IMR-90 (cell line): ENCODE measurements at regions not wholly inside any gene's neighbourhood (a gene's known extent, or its start where the extent isn't known, plus 50 kb on each side); places are given as distances from the start of the nearest gene placed in this dataset.

Source experiments
- ATAC-seq: fragments of 200-7000 bp; cut with Tn5 transposase; 2 replicates; pipeline ENCODE4 v1.9.1; 2020; ENCODE audit warnings: low read depth, mild to moderate bottlenecking, moderate library complexity
- BruUV-seq: library from RNA; stranded (reverse); fragments of 400-500 nt; replicated peaks from 2 replicates; lab custom pipeline; 2021; lab: Mats Ljungman, UMichigan
- CTCF ChIA-PET: fragments of 300-600 bp; formaldehyde crosslinking; extraction: SDS; loops from one replicate; lab custom pipeline; 2021; ENCODE audit warnings: antibody characterized with exemption; lab: Yijun Ruan, JAX
- POLR2A ChIA-PET: fragments of 300-600 bp; sonication (Branson Sonifier 250); formaldehyde crosslinking; loops from one replicate; lab custom pipeline; 2022; ENCODE audit warnings: antibody characterized with exemption; ENCODE audit not compliant: unreplicated experiment; lab: Charles Lee
- DNase-seq: peaks from one replicate; pipeline ENCODE4 v3.0.0; 2013
- H2AFZ ChIP-seq: replicated peaks from 2 replicates; pipeline ENCODE3; 2013; ENCODE audit warnings: low read length, mild to moderate bottlenecking; ENCODE audit not compliant: poor library complexity
- H2AK5ac ChIP-seq: 2 replicates; pipeline ENCODE4 v1.6.1; 2013; ENCODE audit warnings: low read depth, low read length, inconsistent platforms
- H2AK9ac ChIP-seq: replicated peaks from 2 replicates; pipeline ENCODE3; 2013; ENCODE audit warnings: mild to moderate bottlenecking, low read depth, low read length, moderate library complexity; ENCODE audit not compliant: poor library complexity
- H2BK120ac ChIP-seq: 2 replicates; pipeline ENCODE4 v1.6.1; 2013; ENCODE audit warnings: low read depth, low read length, inconsistent platforms
- H2BK15ac ChIP-seq: 3 replicates; pipeline ENCODE4 v1.6.1; 2013; ENCODE audit warnings: low read depth, low read length, inconsistent platforms
- H2BK20ac ChIP-seq: 2 replicates; pipeline ENCODE4 v1.6.1; 2013; ENCODE audit warnings: low read depth, mild to moderate bottlenecking, inconsistent platforms, low read length, moderate library complexity
- H2BK5ac ChIP-seq: 2 replicates; pipeline ENCODE4 v1.6.1; 2013; ENCODE audit warnings: mild to moderate bottlenecking, low read depth, low read length, inconsistent platforms; ENCODE audit not compliant: poor library complexity, severe bottlenecking
- H3K14ac ChIP-seq: replicated peaks from 2 replicates; pipeline ENCODE4 v1.6.1; 2013; ENCODE audit warnings: low read depth, low read length, inconsistent platforms
- H3K18ac ChIP-seq: 2 replicates; pipeline ENCODE4 v1.6.1; 2013; ENCODE audit warnings: low read depth, low read length, control low read depth
- H3K23ac ChIP-seq: 2 replicates; pipeline ENCODE4 v1.6.1; 2013; ENCODE audit warnings: low read depth, low read length, inconsistent platforms
- H3K27ac ChIP-seq: 2 replicates; pipeline ENCODE4 v1.5.1; 2013; ENCODE audit warnings: mild to moderate bottlenecking, control low read depth, low read length; ENCODE audit not compliant: insufficient read depth
- H3K27me3 ChIP-seq: 2 replicates; pipeline ENCODE4 v1.6.1; 2013; ENCODE audit warnings: low read length; ENCODE audit not compliant: control insufficient read depth, insufficient read depth
- H3K36me3 ChIP-seq: 2 replicates; pipeline ENCODE4 v1.6.1; 2013; ENCODE audit warnings: low read length, mixed read lengths; ENCODE audit not compliant: control insufficient read depth, insufficient read depth
- H3K4ac ChIP-seq: 2 replicates; pipeline ENCODE4 v1.6.1; 2013; ENCODE audit warnings: low read depth, low read length, inconsistent platforms
- H3K4me1 ChIP-seq: 2 replicates; pipeline ENCODE4 v1.6.1; 2013; ENCODE audit warnings: low read length, mixed read lengths; ENCODE audit not compliant: control insufficient read depth, insufficient read depth
- H3K4me2 ChIP-seq: 2 replicates; pipeline ENCODE4 v1.6.1; 2013; ENCODE audit warnings: low read depth, mild to moderate bottlenecking, control low read depth, low read length, moderate library complexity
- H3K4me3 ChIP-seq: 2 replicates; pipeline ENCODE4 v1.5.1; 2013; ENCODE audit warnings: low read depth, mild to moderate bottlenecking, control low read depth, low read length, moderate library complexity; ENCODE audit not compliant: insufficient read depth
- H3K56ac ChIP-seq: 2 replicates; pipeline ENCODE4 v1.6.1; 2013; ENCODE audit warnings: low read length, inconsistent platforms; ENCODE audit not compliant: insufficient read depth; ENCODE audit errors: extremely low read depth
- H3K79me1 ChIP-seq, 2 experiments: 2 replicates each; pipeline ENCODE4 v1.6.1; 2013; ENCODE audit warnings: low read length in 2 of 2, inconsistent platforms in 1 of 2, low read depth in 1 of 2
- H3K9ac ChIP-seq: 2 replicates; pipeline ENCODE4 v1.6.1; 2013; ENCODE audit warnings: low read depth, low read length, control low read depth
- H3K9me1 ChIP-seq: 2 replicates; pipeline ENCODE4 v1.6.1; 2013; ENCODE audit warnings: low read length, inconsistent platforms; ENCODE audit not compliant: insufficient read depth
- H3K9me3 ChIP-seq: 2 replicates; pipeline ENCODE4 v1.6.1; 2013; ENCODE audit warnings: low read length; ENCODE audit not compliant: control insufficient read depth, insufficient read depth
- H4K20me1 ChIP-seq: 2 replicates; pipeline ENCODE4 v1.6.1; 2013; ENCODE audit warnings: low read length, inconsistent platforms; ENCODE audit not compliant: insufficient read depth
- H4K5ac ChIP-seq: 2 replicates; pipeline ENCODE4 v1.6.1; 2013; ENCODE audit warnings: mild to moderate bottlenecking, low read depth, low read length, control low read depth
- H4K8ac ChIP-seq, 2 experiments: 2 replicates each; pipeline ENCODE4 v1.6.1; 2013; ENCODE audit warnings: low read depth in 2 of 2, low read length in 2 of 2, control low read depth in 1 of 2, inconsistent platforms in 1 of 2
- H4K91ac ChIP-seq: 2 replicates; pipeline ENCODE4 v1.6.1; 2013; ENCODE audit warnings: low read depth, low read length, inconsistent platforms; ENCODE audit not compliant: insufficient read depth
- BHLHE40 ChIP-seq: fragments of 150-350 bp; IDR thresholded peaks from 2 replicates; pipeline ENCODE4 v1.6.1; 2016; ENCODE audit warnings: mild to moderate bottlenecking, low read depth, low read length
- CEBPB ChIP-seq: IDR thresholded peaks from 2 replicates; pipeline ENCODE4 v1.6.1; 2012; ENCODE audit warnings: low read depth, low read length, improper control_type of control experiment
- CHD1 ChIP-seq: IDR thresholded peaks from 2 replicates; pipeline ENCODE4 v1.6.1; 2012; ENCODE audit warnings: low read depth, low read length, improper control_type of control experiment
- FOS ChIP-seq: fragments of 150-350 bp; IDR thresholded peaks from 2 replicates; pipeline ENCODE4 v1.6.1; 2016; ENCODE audit warnings: low read depth, low read length
- MAFK ChIP-seq: IDR thresholded peaks from 2 replicates; pipeline ENCODE4 v1.6.1; 2012; ENCODE audit warnings: low read depth, low read length, improper control_type of control experiment
- MAZ ChIP-seq: IDR thresholded peaks from 2 replicates; pipeline ENCODE4 v1.6.1; 2012; ENCODE audit warnings: low read depth, mild to moderate bottlenecking, low read length, improper control_type of control experiment, moderate library complexity, borderline replicate concordance
- MXI1 ChIP-seq: IDR thresholded peaks from 2 replicates; pipeline ENCODE4 v1.6.1; 2012; ENCODE audit warnings: low read depth, mild to moderate bottlenecking, low read length, moderate library complexity, borderline replicate concordance
- NFE2L2 ChIP-seq: fragments of 150-350 bp; IDR thresholded peaks from 2 replicates; pipeline ENCODE4 v1.6.1; 2016; ENCODE audit warnings: low read depth, mild to moderate bottlenecking, low read length
- POLR2A ChIP-seq: IDR thresholded peaks from 2 replicates; pipeline ENCODE4 v1.6.1; 2012; ENCODE audit warnings: mild to moderate bottlenecking, low read depth, low read length
- RAD21 ChIP-seq: IDR thresholded peaks from 2 replicates; pipeline ENCODE4 v1.6.1; 2012; ENCODE audit warnings: low read length, improper control_type of control experiment
- RCOR1 ChIP-seq: IDR thresholded peaks from 2 replicates; pipeline ENCODE4 v1.6.1; 2012; ENCODE audit warnings: mild to moderate bottlenecking, low read length, improper control_type of control experiment; ENCODE audit not compliant: insufficient replicate concordance
- RFX5 ChIP-seq: IDR thresholded peaks from 2 replicates; pipeline ENCODE4 v1.8.0; 2012; ENCODE audit warnings: low read depth, mild to moderate bottlenecking, low read length, moderate library complexity
- SMC3 ChIP-seq: fragments of 150-350 bp; IDR thresholded peaks from 2 replicates; pipeline ENCODE4 v1.6.1; 2016; ENCODE audit warnings: low read depth, mild to moderate bottlenecking, antibody characterized with exemption, low read length, moderate library complexity
- WGBS, 2 experiments: methylation state at CpG; one replicate each; pipeline versions ENCODE4 v1.1.5 to v1.1.7; 2013; ENCODE audit warnings: missing lambda C conversion rate in 2 of 2; ENCODE audit not compliant: insufficient read length in 1 of 2; ENCODE audit errors: extremely low coverage in 2 of 2; 5-methylcytosine and 5-hydroxymethylcytosine counted together
- dilution Hi-C: fragments of 300-500 bp; cut with HindIII; formaldehyde crosslinking; loops from one replicate; pipeline ENCODE4 v1.14.3; 2018; ENCODE audit warnings: low sequenced_read_pairs; ENCODE audit not compliant: unreplicated experiment
- in situ Hi-C: fragments of 300-500 bp; cut with MboI; formaldehyde crosslinking; loops from 3 replicates; pipeline ENCODE4 v1.14.3; 2019; ENCODE audit warnings: low sequenced_read_pairs, inconsistent platforms, mixed read lengths
- intact Hi-C: fragments of 100-400 bp; cut with micrococcal nuclease; formaldehyde crosslinking; loops from 2 replicates; pipeline ENCODE4 v1.10.0; 2022
- TF ChIP-seq, protein P1 (sequence below): fragments of 150-350 bp; IDR thresholded peaks from 2 replicates; pipeline ENCODE4 v1.6.1; 2016; ENCODE audit warnings: low read depth, mild to moderate bottlenecking, low read length, moderate library complexity, borderline replicate concordance
- TF ChIP-seq, protein P2 (sequence below): conservative IDR thresholded peaks from 2 replicates; pipeline ENCODE4 v1.5.1; 2012; ENCODE audit warnings: mild to moderate bottlenecking, low read depth, low read length, improper control_type of control experiment
- TF ChIP-seq, protein P3 (sequence below): fragments of 150-350 bp; IDR thresholded peaks from 2 replicates; pipeline ENCODE4 v1.6.1; 2017; ENCODE audit warnings: mild to moderate bottlenecking, antibody characterized with exemption, low read length, low read depth

DNA sequence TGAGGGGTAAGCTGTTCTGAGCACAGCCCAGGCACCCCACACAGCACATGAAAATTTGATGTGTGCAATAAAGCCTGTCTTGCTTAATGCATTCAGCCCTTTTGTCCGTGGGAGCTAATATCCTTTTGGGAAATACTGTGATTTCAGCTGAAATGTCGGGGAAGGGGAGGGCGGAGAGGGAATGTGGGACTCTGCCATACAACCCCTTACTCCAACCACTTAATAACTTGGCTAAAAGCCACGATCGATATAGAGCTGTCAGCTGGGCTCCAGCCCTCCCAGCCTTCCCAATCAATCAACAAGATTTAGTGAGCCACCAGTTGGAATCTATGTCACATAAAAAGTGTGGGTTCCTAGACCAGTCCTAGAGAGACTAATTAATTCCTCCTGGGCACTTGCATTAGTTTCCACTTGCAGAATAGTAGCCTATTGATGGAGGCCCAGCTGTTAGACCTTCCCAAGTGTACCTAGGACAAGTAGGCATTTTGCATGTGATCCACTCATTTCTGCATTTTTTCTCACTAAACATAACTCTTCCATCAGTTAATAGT lies 82.7 kb upstream of the PIRT start:
- BruUV-seq = no TSS peak
- no CpG with 5 or more reads among the region's 5 CpGs for WGBS, 2 experiments
- CTCF ChIA-PET = no interaction called here

More for the DNA sequence above, 82.7 kb upstream of the PIRT start:
- H3K9ac ChIP-seq = no peak overlapping the region
- no peak overlapping the region for H4K91ac ChIP-seq
- no peak overlapping the region for H3K4me2 ChIP-seq
- no peak overlapping the region for H2BK5ac ChIP-seq
- in situ Hi-C loops (no loop called here), intact Hi-C loops (no loop called here), dilution Hi-C loops (no loop called here)
- H3K23ac ChIP-seq = no peak overlapping the region
- no peak for TF ChIP-seq NFE2L2
- no peak for TF ChIP-seq RCOR1
- TF ChIP-seq MAFK = no peak
- TF ChIP-seq FOS = no peak
- no peak for TF ChIP-seq BHLHE40
- no peak for TF ChIP-seq CEBPB
- TF ChIP-seq, protein P1, sequence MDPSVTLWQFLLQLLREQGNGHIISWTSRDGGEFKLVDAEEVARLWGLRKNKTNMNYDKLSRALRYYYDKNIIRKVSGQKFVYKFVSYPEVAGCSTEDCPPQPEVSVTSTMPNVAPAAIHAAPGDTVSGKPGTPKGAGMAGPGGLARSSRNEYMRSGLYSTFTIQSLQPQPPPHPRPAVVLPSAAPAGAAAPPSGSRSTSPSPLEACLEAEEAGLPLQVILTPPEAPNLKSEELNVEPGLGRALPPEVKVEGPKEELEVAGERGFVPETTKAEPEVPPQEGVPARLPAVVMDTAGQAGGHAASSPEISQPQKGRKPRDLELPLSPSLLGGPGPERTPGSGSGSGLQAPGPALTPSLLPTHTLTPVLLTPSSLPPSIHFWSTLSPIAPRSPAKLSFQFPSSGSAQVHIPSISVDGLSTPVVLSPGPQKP = no peak
- no peak for TF ChIP-seq POLR2A
- TF ChIP-seq, protein P2, sequence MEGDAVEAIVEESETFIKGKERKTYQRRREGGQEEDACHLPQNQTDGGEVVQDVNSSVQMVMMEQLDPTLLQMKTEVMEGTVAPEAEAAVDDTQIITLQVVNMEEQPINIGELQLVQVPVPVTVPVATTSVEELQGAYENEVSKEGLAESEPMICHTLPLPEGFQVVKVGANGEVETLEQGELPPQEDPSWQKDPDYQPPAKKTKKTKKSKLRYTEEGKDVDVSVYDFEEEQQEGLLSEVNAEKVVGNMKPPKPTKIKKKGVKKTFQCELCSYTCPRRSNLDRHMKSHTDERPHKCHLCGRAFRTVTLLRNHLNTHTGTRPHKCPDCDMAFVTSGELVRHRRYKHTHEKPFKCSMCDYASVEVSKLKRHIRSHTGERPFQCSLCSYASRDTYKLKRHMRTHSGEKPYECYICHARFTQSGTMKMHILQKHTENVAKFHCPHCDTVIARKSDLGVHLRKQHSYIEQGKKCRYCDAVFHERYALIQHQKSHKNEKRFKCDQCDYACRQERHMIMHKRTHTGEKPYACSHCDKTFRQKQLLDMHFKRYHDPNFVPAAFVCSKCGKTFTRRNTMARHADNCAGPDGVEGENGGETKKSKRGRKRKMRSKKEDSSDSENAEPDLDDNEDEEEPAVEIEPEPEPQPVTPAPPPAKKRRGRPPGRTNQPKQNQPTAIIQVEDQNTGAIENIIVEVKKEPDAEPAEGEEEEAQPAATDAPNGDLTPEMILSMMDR = no peak
- TF ChIP-seq SMC3 = no peak
- no peak for TF ChIP-seq CHD1
- TF ChIP-seq, protein P3, sequence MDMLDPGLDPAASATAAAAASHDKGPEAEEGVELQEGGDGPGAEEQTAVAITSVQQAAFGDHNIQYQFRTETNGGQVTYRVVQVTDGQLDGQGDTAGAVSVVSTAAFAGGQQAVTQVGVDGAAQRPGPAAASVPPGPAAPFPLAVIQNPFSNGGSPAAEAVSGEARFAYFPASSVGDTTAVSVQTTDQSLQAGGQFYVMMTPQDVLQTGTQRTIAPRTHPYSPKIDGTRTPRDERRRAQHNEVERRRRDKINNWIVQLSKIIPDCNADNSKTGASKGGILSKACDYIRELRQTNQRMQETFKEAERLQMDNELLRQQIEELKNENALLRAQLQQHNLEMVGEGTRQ = no peak
- no peak for TF ChIP-seq MAZ
- TF ChIP-seq RFX5 = no peak
- TF ChIP-seq RAD21 = no peak
- TF ChIP-seq MXI1 = no peak
- no peak overlapping the region for H3K56ac ChIP-seq
- no peak overlapping the region for H2AK9ac ChIP-seq
- no peak overlapping the region for H3K27ac ChIP-seq
- H2BK120ac ChIP-seq = no peak overlapping the region
- no peaks in the 10 kb centered on the region for H3K27me3 ChIP-seq
- no peaks in the 10 kb centered on the region for H3K36me3 ChIP-seq
- H2AK5ac ChIP-seq = no peak overlapping the region
- POLR2A ChIA-PET = no interaction called here
- H4K8ac ChIP-seq = no peak overlapping the region
- H3K4me3 ChIP-seq = no peak overlapping the region
- H3K9me3 ChIP-seq = peaks cover 17% of the 10 kb centered on the region
- no peak overlapping the region for H2BK15ac ChIP-seq
- ATAC-seq = no peak
- H2BK20ac ChIP-seq = no peak overlapping the region
- H4K5ac ChIP-seq = no peak overlapping the region
- H3K4me1 ChIP-seq = no peaks in the 10 kb centered on the region
- H3K14ac ChIP-seq = no peak overlapping the region
- H4K20me1 ChIP-seq = no peaks in the 10 kb centered on the region
- H3K4ac ChIP-seq = no peak overlapping the region
- DNase-seq = no peak
- no peak overlapping the region for H2AFZ ChIP-seq
- H3K79me1 ChIP-seq = no peaks in the 10 kb centered on the region
- no peaks in the 10 kb centered on the region for H3K9me1 ChIP-seq
- no peak overlapping the region for H3K18ac ChIP-seq
